HG03045 (cell line): ENCODE measurements at regions not wholly inside any gene's neighbourhood (a gene's known extent, or its start where the extent isn't known, plus 50 kb on each side); places are given as distances from the start of the nearest gene placed in this dataset.
"Not testable (repeated sequence)": the region's sequence is repeated elsewhere in the genome, so short reads cannot be mapped to it uniquely, and the experiment has no call there.

Experiments used
- ATAC-seq: cut with Tn5 transposase; IDR thresholded peaks from one replicate; pipeline ENCODE4 v1.9.1; 2021; ENCODE audit warnings: mild to moderate bottlenecking, moderate library complexity; ENCODE audit not compliant: unreplicated experiment

DNA sequence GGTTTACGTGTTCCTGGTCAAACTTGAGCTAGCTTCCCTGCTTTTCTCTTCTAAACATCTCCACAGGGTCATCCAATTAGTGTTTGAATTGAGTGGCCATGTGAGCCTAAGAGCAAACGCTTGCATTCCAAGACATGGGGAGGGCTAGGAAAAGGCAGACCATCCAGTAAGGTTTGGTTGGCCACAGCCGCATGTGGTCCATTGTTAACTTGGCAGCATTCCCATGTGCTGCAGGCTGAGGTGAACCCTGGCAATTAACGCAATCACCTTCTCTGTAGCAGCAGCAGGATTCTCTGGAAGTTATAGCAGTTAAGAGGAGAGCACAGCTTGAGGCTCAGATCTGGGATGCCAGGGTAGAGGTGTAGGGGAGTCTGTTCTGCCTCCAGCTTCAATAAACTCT is 502.2 kb upstream of the LMCD1 start:
- ATAC-seq = no peak

- no peak for ATAC-seq
Measured at GRCh38 chr3:8001307-8001706, 500.3 kb upstream of the LMCD1 start.

- ATAC-seq = no peak
Measured at GRCh38 chr3:8001712-8002111, 499.9 kb upstream of the LMCD1 start.

- ATAC-seq = no peak
Measured at GRCh38 chr3:8011902-8012301, 489.7 kb upstream of the LMCD1 start.

- no peak for ATAC-seq
Measured at GRCh38 chr3:8020047-8020841, 481.4 kb upstream of the LMCD1 start.

GRCh38 chr3:8027954-8028353 is 473.7 kb upstream of the LMCD1 start:
- no peak for ATAC-seq

- ATAC-seq = no peak
Measured at GRCh38 chr3:8050283-8050682, 451.3 kb upstream of the LMCD1 start.

GRCh38 chr3:8052659-8053058 is 449.0 kb upstream of the LMCD1 start:
- no peak for ATAC-seq

DNA sequence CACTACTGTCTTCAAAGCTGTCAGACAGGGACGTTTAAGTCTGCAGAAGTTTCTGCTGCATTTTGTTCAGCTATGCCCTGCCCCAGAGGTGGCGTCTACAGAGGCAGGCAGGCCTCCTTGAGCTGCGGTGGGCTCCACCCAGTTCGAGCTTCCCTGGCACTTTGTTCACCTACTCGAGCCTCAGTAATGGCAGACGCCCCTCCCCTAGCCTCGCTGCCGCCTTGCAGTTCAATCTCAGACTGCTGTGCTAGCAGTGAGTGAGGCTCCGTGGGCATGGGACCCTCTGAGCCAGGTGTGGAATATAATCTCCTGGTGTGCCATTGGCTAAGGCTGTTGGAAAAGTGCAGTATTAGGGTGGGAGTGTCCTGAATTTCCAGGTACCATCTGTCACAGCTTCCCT is 433.5 kb upstream of the LMCD1 start:
- ATAC-seq = not testable (repeated sequence)

DNA sequence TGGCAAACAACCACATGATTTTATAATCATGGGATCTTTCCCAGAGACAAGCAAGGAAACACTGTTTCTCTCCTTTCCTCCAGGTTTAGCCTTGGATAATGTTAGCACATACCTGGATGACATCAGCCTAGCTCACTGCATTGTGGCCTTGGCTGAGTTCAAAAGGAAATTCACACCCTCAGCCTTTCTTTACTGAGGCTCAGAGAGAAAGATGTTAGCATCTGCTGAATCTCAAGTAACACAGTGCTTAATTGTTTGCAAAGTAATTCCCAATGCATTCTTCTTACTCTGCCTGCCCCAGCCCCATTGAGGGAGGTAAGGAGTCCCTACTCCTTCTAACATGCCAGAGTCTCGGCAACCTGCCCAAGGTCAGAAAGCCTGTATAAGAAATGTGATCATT is 432.2 kb upstream of the LMCD1 start:
- no peak for ATAC-seq

GRCh38 chr3:8070011-8070410 is 431.6 kb upstream of the LMCD1 start:
- no peak for ATAC-seq

DNA sequence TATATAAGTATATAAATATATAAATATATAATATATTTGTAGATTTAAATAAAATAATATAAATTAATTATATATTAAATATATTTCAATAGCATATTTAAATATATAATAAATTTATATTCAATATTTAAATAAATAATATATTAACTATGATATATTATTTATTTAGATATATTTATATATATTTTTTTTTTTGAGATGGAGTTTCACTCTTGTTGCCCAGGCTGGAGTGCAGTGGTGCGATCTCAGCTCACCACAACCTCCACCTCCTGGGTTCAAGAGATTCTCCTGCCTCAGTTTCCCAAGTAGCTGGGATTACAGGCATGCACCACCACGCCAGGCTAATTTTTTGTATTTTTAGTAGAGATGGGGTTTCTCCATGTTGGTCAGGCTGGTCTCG is 426.9 kb upstream of the LMCD1 start:
- ATAC-seq = not testable (repeated sequence)

DNA sequence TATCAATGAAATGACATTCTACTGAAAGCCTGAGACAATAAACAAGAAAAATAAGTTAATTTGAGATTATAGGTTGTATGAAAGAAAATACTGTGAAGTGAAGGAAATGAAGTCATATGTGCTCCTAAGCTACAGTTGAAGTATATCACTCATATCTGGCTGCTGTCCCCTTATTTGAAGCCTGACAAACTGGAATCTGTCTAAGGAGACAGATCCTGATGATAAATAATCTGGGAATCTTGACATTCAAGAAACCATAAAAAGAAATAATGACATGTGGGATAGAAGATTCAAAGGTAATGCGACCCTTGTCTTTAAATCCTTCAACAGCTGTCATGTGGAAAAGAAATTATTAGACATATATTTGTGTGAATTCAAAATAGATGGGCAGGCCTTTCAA is 424.5 kb upstream of the LMCD1 start:
- ATAC-seq = no peak

GRCh38 chr3:8080464-8080863 is 421.2 kb upstream of the LMCD1 start:
- ATAC-seq = no peak

GRCh38 chr3:8085498-8085897 is 416.1 kb upstream of the LMCD1 start:
- no peak for ATAC-seq

GRCh38 chr3:8087951-8088350 is 413.7 kb upstream of the LMCD1 start:
- ATAC-seq = no peak

- ATAC-seq = no peak
Measured at GRCh38 chr3:8094415-8094814, 407.2 kb upstream of the LMCD1 start.

DNA sequence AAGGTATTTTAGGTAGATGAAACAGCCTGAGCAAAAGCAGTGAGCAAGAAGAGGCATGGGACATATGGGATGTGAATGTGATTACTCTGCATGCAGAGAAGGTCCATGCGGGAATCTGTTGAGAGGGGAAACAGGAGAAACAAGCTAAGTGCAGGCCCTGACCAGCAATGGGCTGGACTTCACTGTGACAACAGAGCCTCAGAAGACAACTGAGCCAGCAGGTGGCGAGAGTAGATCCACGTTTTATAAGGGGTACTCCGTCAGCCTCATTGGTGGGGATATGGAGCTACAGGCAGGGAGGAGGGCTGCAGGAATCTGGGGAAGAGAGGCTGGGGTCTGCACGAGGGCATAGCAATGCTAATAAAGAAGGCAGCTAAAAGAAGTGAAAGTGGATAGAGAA is 405.9 kb upstream of the LMCD1 start:
- no peak for ATAC-seq

GRCh38 chr3:8097690-8098089 is 403.9 kb upstream of the LMCD1 start:
- no peak for ATAC-seq

GRCh38 chr3:8103954-8104353 is 397.7 kb upstream of the LMCD1 start:
- ATAC-seq = no peak

DNA sequence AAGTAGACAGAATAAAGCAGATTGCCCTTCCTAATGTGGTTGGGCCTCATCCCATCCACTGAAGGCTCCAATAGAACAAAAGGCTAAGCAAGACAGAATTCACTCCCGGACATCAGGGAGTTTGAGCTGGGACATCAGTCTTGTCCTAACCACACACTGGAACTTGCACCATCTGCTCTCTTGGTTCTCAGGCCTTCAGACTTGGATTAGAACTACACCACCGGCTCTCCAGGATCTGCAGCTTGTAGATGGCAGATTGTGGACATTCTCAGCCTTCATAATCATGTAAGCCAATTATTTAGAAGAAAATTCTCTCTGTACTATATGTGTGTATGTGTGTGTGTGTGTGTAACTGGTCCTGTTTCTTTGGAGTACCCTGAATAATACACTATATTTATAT is 394.7 kb upstream of the LMCD1 start:
- ATAC-seq = no peak

GRCh38 chr3:8110966-8111798 is 390.4 kb upstream of the LMCD1 start:
- peak; percentile 90 for ATAC-seq
